CD4-positive, alpha-beta T cell treated with Interferon gamma for 1 hour (primary cell): ENCODE measurements at regions not wholly inside any gene's neighbourhood (a gene's known extent, or its start where the extent isn't known, plus 50 kb on each side); places are given as distances from the start of the nearest gene placed in this dataset.

Source experiments
- DNase-seq: peaks from one replicate; pipeline ENCODE4 v3.0.0-alpha.2; 2020

DNA sequence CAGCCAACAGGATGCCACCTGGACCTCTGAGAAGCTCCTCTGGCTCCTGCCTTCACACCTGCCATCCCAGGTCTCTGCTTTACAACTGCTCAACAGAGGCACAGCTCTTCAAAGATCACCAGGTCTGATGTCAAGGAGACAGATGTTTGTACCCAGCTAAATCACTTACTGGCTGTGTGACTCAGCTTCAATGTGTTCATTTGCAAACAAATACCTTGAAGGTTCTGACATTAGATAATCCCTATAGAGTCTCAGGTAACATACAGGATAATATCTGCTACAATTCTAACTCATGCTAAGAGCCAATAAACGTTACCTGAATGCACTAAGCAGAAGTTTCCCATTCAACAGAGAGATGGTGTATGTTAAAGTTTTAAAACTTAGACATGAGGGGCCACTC lies 163.4 kb upstream of the IGF1R start:
- DNase-seq: no peak

- DNase-seq: no peak
These were observed 162.9 kb upstream of the IGF1R start for GRCh38 chr15:98485451-98485850.

- no peak for DNase-seq
These were observed 154.3 kb upstream of the IGF1R start for GRCh38 chr15:98493966-98494511.

- no peak for DNase-seq
These were observed 147.1 kb upstream of the IGF1R start for GRCh38 chr15:98501192-98501591.

GRCh38 chr15:98501632-98502031 lies 146.7 kb upstream of the IGF1R start:
- DNase-seq: no peak

DNA sequence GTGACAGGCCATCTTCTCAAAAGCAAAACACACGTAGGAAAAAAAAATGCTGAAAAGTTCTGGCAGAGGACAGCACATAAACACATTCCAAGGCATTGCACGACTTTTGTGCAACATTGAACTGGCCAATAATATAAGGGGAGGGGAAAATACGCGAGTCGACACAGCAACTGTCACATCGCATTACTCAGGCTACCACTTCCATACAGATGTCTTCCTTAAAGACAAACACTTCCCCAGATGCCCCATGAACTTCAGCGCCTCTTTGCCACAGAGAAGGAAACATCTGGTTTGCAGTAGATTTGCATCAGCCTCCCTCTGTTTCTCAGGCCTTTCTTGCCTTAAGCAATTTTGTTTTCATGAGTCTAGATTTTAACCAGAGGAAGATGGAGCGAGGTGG lies 144.4 kb upstream of the IGF1R start:
- no peak for DNase-seq

- no peak for DNase-seq
These were observed 143.3 kb upstream of the IGF1R start for GRCh38 chr15:98504998-98505397.

GRCh38 chr15:98505611-98506031 lies 142.7 kb upstream of the IGF1R start:
- no peak for DNase-seq

DNA sequence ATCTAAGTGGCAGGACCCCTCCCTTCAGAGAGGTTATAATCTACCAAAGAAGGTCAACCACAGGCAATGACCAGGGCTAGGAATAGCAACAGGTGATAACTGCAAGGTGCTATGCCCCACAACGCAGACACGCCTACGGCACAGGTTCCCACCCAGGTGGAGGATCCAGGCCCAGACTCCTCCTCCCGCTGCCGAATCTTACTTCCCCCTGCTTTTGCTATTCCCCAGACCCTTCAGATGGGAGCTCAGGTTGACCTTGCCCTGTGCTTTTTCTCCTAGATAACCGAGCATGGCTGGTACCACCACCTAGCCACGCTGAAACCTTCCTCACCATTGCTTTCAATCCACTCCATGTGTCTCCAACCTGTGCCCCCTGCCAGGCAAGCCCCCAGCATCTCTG lies 142.2 kb upstream of the IGF1R start:
- DNase-seq: no peak

- DNase-seq: no peak
These were observed 141.6 kb upstream of the IGF1R start for GRCh38 chr15:98506711-98507110.

DNA sequence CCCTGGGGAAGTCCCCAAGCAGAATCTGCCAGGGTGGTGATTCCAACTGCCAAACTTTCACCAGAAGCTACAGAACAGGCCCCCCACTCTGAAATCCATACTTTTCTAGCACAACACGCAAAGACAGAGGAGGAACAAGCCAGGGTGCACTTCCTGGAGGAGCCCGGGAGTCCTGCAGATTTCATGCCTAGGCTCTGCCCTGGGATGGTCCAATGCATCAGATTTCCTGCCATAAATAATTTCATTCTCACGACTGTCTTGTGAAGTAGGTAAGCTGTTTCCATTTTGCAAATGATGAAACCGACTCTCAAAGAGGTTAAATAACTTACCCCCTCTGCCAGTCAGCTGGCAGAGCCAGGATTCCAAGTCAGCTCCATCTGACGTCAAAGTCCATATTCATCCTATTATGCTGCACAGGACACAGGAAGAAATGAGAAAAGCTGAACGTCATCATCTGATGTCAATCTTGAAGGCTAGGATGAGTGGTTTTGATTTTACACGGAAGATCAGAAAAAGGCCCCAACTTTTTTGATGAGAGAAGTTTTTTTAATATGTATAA lies 134.8 kb upstream of the IGF1R start:
- DNase-seq: no peak

DNA sequence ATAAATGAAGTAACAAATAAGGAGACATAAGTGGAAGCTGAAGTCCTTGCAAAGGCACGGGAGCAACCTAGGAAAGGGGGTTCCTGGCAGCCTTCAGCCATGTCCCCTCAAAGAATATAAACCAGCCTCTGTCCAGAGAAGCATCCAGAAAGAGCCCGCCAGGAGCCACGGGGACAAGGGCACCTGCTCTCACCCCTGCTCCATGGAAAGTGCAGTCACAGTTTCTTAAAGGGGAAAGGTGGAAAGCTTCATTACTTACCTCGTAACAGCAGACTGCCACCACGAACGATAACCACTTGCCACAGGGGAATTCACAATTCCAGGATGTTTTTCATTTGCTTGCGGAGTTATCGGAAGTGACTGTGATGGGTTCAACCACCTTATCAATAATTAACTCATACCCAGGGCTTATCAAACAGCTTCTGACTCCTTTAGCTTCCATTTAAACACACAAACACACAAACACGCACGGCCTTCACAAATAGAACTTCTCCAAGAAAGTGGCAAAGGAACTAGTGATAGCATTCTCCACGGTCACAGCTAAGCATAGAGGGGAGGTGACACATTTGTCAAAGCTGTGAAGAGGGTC lies 134.2 kb upstream of the IGF1R start:
- no peak for DNase-seq

- DNase-seq: peak; percentile 29
These were observed 129.3 kb upstream of the IGF1R start for GRCh38 chr15:98518823-98519561.

- no peak for DNase-seq
These were observed 128.4 kb upstream of the IGF1R start for GRCh38 chr15:98519767-98520550.

DNA sequence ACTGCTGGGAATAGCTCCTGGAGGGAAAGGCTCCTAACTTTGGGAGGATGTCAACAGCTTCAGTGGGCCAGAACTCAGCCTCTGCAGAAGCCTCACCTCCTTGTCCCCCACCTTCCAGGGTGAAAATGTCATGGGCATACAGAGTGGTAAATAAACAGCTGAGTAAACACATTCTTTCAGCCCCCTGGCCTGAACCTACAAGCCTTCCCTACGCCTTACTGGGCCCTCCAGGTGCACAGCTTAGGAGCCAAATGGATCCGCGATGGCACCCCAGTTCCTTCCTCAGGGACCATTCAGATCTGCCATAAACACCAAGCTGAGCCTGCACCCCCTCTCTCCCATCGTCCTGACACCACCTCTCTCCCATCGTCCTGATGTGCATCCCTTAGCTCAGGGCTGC lies 126.2 kb upstream of the IGF1R start:
- DNase-seq: no peak

GRCh38 chr15:98523912-98524662 lies 124.3 kb upstream of the IGF1R start:
- DNase-seq: no peak

GRCh38 chr15:98524838-98525660 lies 123.3 kb upstream of the IGF1R start:
- no peak for DNase-seq

- DNase-seq: no peak
These were observed 122.7 kb upstream of the IGF1R start for GRCh38 chr15:98525661-98526001.

GRCh38 chr15:98526094-98526493 lies 122.2 kb upstream of the IGF1R start:
- DNase-seq: no peak

DNA sequence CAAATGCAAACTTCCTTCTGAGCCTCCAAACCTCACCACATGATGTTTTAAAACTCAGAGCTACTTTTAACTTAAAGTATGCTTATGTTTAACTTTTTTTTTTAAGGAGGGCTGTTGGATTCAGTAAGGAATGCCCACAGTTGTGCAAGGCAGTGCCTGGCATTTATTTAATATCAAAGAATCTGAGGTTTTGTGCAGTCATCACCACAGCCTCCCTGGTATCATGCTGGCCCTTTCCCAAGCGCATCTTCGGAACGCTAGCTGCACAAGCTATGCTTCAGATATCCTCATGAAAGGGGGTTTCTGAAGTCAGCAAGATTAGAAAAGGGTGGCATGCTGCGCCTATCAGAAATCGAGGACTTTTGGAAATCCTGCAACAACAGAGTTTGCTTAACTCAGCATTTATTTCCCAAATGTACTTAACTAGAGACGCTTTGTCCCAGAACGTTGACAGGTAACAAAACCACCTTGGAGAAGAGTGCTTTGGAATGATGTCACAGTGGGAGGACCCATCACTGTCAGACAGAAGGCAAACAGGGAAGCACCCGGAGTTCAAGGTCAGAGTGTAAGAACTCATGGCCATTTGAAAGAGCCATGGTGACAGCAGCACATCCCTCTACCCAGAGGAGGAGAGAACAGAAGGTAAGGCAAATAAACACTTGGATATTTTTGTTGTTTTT lies 120.2 kb upstream of the IGF1R start:
- DNase-seq: no peak
